Left renal pelvis (tissue), 4 donors: ENCODE measurements at regions not wholly inside any gene's neighbourhood (a gene's known extent, or its start where the extent isn't known, plus 50 kb on each side); places are given as distances from the start of the nearest gene placed in this dataset.

Source experiments
- DNase-seq, 4 donors: peaks; one replicate each; pipeline ENCODE4 v3.0.0-alpha.2; 2013; ENCODE audit warnings: low read depth in 4 of 4, low spot score in 3 of 4

DNA sequence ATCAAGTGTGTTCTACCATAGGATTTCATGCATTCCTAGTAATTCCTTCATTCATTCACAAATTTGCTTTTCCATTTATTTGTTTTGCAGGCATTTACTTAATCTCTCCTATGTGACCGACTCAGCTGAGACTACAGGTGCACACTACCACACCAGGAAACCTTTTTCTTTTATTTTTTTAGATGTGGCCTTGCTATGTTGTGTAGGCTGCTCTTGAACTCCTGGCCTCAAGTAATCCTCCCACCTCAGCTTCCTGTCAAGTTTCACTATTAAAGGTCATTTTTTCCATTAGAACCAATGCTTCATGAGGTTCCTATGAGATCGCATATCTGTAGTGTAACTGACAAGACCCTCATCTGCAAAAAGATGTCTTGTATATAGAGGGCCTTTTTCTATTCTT, 1218.7 kb downstream of the VRK1 start:
- DNase-seq: no peak

- DNase-seq: no peak
These were observed 1221.4 kb downstream of the VRK1 start for GRCh38 chr14:98018628-98019027.

- DNase-seq: no peak
These were observed 1225.6 kb downstream of the VRK1 start for GRCh38 chr14:98022541-98023520.

- DNase-seq: no peak
These were observed 1231.0 kb downstream of the VRK1 start for GRCh38 chr14:98028162-98028561.

- DNase-seq: peak in 3 of 4 donors; percentile 5 to 18 (median 17)
These were observed 1236.6 kb downstream of the BCL11B start for GRCh38 chr14:98035396-98035795.

- no peak for DNase-seq
These were observed 1234.2 kb downstream of the BCL11B start for GRCh38 chr14:98037831-98038230.

DNA sequence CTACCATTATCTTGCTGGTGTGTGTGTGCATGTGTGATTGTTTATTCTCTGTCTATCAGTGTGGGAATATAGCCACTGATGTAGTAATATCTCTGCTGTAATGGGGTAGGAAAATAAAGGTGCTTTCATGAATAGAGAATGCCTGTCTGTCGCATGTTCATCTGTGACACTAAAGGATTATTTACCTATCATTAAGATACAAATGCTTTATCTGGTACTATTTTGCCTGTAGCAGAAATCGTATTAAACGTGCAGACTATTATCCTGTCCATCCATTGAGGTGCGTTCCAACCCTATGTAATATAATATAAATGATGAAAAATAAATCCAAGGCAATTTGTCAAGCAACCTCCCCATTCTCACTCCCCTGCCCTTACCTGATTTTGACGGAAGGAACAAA, 1215.1 kb downstream of the BCL11B start:
- no peak for DNase-seq

- no peak for DNase-seq
These were observed 1212.9 kb downstream of the BCL11B start for GRCh38 chr14:98059106-98059505.

DNA sequence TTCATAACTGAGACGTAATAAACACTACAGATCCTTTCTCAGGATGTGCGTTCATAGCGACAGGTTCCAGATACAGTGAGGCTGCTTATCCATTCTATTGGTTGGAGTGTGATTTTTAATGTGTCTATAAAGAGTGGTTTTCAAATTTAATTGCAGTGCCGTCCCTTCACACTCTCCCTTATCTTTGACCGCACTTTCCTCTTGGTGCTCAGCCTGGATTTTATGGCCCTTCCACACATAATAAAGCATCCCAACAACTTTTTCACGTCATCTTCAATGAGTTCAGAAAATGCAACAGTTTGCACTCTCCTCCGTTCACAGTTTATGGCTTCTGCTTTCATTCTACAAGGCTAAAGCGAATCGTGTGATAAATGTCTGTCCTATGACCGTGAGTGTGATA, 1209.9 kb downstream of the BCL11B start:
- DNase-seq: no peak

- peak; percentile 14 to 53 (median 40) for DNase-seq
These were observed 1202.3 kb downstream of the BCL11B start for GRCh38 chr14:98069712-98070171.

GRCh38 chr14:98070536-98070935, 1201.5 kb downstream of the BCL11B start:
- no peak for DNase-seq

- no peak for DNase-seq
These were observed 1197.9 kb downstream of the BCL11B start for GRCh38 chr14:98074111-98074510.

GRCh38 chr14:98077176-98077575, 1194.8 kb downstream of the BCL11B start:
- no peak for DNase-seq

- DNase-seq: no peak
These were observed 1189.2 kb downstream of the BCL11B start for GRCh38 chr14:98082833-98083232.

DNA sequence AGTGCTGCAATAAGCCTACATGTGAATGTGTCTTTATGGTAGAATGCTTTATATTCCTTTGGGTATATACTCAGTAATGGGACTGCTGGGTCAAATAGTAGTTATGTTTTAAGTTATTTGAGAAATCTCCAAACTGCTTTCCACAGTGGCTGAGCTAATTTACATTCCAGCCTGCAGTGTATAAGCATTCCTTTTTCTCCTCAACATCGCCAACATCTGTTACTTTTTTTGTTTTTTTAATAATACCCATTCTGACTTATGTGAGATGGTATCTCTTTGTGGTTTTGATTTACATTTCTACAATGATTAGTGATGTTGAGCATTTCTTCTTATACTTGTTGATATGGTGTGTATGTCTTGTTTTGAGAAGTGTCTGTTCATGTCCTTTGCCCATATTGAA, 1186.2 kb downstream of the BCL11B start:
- no peak for DNase-seq

DNA sequence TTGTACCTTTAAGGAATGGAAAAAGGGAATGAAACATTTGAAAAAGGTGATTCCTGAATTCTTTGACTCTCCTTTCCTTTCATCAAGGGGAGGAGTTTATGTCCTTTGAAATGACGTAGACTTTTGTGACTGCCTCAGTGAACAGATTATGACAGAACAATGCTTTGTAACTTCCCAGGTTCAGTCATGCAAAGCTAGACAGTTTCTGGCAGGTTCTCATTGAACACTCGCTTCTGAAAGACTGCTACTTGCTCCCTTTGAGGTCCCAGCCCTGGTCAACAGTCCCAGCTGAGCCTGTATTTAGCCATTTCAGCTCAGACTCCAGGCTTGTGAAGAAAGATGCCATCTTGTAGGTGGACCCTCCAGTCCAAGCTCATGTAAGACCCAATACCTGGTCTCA, 1178.9 kb downstream of the BCL11B start:
- no peak for DNase-seq

- no peak for DNase-seq
These were observed 1172.5 kb downstream of the BCL11B start for GRCh38 chr14:98099527-98099926.

- no peak for DNase-seq
These were observed 1170.7 kb downstream of the BCL11B start for GRCh38 chr14:98101323-98101722.

DNA sequence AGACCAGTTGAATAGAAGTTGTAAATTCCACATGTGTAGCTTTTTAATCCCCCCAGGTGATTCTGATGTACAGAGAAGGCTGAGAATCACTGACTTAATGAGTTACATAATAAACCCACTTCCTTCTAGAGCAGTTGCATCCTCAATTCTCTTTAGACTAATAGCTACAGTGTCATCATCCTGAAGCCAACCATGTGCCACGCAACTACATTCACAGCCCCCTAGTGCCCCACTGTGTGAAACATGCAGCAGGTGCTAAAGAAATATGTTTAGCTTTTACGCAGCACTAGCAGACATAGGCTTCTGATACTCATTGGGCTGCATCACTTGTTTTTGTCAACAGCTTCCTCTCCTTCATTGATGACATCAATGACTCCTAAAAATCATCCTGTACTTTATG, 1168.3 kb downstream of the BCL11B start:
- DNase-seq: no peak

GRCh38 chr14:98109326-98109725, 1162.7 kb downstream of the BCL11B start:
- no peak for DNase-seq

GRCh38 chr14:98112194-98112780, 1159.7 kb downstream of the BCL11B start:
- no peak for DNase-seq
